Activated CD8-positive, alpha-beta memory T cell treated with anti-CD3 and anti-CD28 coated beads for 48 hours (primary cell): ENCODE measurements at regions not wholly inside any gene's neighbourhood (a gene's known extent, or its start where the extent isn't known, plus 50 kb on each side); places are given as distances from the start of the nearest gene placed in this dataset.

Source experiments
- DNase-seq, 3 experiments: peaks; one replicate each; pipeline ENCODE4 v3.0.0-alpha.2; 2020; ENCODE audit warnings: low read depth in 2 of 3, low spot score in 2 of 3

DNA sequence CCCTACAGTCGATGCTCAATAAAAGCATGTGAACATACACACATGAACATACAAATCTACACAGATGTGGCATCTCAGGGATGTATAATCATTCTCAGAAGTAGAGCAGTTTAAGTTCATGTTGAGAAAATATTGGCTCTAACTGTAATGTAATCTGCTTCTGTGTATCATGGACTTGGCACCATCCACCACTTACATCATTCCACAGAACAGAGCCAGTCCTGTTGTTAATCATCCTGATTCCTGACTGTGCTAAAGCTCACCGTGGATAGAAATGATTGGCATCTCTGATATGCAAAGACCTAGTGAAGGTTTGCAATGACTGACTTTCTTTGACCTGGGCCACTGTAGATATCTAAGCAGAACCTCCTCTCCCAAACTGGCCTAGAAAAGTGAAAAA, 1141.3 kb downstream of the BCL11B start:
- DNase-seq = no peak

DNA sequence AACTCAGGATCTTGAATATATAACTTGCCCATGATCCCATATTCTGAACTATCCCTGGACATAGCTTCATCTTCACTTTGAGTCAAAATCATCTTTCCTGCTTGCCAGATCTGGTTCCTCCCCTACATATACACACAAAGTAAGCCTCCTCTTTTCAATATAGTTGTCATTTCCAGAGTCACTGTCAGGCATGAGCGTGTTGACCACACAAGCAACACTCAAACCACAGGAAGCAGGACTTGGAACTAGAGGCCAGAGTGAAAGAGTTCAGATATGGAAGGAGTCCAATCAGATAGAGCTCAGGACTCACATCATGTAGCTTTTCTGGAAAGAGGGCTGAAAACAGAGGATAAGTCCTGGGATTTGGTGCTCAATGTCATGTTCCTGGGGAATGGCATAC, 1140.6 kb downstream of the BCL11B start:
- DNase-seq = no peak

DNA sequence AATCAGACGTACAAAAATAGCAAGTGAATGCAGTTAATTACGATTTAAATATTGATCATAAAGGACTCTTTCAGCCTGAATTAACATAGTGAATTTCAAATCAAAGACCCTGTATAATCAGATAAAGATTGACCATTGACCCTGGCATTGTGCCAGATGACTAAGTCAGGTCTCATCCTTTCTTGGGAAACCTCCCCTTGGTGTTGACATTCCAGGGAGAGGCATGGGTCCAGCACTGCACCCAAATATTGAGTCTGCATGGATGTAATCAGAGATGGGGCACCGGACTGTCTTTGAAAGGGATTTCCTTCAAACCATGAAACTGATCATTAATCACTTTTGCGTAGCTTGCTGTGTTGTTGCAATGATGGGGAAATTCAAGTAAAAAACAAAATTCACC, 1138.2 kb downstream of the BCL11B start:
- no peak for DNase-seq

DNA sequence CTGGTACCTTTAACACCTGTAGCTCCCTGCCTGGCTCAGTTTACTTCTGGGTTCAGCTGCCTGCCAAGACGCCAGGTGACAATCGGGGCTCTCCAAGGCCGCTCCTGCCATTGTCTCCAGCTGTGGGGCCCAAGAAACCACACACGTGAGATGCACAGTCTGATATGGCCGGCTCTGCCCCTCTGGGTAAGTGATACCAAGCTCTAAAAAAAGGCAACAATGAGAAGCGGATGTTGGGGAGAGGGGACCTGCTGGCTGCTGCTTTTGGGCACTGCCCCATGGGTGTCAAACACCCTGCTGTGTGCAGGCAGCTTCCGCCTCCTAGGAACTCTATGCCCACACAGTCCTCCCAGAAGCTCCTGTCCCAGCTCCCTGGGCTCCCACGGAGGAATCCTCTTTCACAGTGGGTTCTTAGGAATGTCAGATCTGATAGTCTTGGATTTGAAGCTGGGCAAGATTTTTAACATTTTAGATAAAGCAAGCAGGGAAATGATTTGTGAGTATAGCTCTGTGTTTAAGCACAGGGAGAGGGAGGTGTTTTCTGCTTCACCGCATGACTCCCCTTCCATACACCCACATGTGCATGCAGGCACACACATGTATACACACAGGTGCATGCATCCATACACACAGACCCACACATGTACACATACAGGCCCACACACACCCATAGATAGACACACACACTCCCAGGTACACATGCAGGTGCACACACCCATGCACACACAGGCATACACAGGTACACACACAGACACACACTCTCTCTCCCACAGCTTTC, 1135.8 kb downstream of the BCL11B start:
- DNase-seq = no peak

DNA sequence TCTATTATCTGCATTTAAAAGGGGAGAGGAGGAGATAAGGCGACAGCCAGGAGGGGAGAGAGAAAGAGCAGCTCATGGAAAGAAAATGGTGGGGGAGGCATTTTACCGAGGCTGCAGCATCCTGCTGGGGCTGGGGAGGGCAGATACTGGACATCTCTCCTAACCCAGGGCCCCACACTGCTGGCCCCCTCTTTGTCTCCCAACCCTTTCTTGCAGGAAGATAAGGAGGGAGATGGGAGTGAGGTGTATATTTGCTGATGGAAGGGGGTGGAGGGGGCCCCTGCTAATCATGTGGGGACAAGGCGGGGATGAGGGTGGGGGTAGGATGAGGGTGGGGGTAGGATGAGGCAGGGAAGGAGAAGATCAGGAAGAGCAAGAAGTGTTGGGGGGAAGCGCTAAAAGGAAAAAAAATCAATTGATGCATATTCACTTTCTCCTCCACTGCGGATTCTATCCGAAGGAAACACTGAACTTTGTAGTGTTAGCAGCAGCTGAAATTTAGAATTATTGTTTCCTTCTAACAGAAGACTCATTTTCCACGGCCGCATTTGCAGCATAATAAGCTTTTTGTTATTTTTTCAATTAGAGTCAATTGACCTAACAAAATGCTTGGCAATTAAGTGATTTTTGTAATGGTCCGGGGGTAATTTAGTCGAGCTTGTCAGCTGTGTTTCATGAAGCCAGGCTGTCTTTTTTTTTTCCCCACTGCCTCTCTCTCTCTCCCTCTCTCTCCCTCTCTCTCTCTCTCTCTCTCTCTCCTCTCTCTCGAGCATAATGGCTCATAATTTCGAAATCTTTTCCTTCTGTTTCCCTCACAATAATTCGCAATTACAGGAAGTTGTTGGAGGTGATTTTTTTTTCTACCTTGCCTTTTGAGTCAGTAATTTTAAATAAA, 1134.6 kb downstream of the BCL11B start:
- DNase-seq = no peak

DNA sequence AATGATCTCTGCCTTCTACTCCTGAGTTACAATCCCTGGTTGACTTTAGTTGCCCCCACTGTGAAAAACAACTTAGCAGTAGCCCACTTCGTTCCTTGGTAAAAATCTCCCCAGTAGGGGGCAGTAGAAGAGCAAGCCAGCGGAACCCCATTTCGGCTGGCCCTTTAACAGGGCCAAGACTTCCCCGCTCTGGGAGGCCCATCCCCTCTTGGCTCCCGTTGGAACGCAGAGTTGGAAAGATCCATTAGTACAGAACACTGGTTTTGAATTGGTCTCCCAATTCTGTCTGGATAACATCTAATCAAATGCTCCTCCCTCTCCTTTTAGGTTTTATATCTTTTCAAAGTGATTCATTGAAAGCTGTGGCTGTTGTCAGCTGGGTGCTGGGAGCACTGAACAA, 1133.3 kb downstream of the BCL11B start:
- DNase-seq = peak in 1 of 3 experiments; percentile 62

DNA sequence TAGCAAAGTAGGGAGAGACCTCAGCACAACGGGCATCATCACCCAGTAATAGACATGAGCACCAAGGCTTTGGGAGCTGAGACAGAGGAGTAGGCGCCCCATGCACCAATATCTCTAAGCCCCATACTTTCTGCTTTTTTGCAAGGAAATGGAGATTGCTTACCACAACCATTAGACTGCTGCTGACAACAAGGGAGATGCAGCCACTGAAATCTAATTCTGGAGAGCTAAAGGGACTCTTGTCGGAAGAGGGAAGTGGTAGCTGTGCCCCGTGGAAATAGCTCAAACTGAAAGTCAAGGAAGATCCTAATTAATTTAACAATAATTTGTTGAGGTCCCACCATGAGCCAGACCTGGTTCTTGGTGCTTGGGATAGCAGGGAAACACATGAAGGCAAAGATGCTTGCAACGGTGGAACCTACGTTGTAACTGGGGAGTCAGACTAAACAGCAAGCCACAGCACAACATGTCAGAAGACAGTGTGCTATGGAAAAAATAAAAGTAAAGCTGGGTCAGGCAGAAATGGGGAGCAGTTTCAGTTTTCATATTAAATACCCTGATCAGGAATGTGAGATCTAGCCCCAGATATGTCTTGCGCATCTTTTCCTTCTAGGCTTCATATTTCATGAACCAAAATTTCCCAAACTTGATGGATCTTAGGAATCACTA, 1131.0 kb downstream of the BCL11B start:
- DNase-seq = no peak

DNA sequence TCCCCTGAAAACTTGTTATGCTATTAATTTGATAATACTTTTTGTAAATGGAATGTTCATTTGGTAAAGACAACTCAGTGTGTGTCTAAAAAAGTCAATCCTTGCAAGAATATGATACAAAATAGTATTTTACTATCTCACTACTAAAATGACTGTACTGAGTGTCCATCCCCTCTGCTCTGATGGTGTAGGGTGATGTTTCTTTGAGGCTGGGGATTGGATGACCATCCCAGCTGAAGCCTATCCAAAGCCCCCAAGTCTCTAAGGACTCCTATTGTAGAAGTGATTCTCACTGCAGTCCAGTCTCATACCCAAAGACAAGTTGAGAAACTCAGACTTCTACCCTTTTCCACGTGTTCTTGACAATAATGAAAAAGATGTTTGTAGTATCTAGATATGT, 1128.4 kb downstream of the BCL11B start:
- DNase-seq = no peak

DNA sequence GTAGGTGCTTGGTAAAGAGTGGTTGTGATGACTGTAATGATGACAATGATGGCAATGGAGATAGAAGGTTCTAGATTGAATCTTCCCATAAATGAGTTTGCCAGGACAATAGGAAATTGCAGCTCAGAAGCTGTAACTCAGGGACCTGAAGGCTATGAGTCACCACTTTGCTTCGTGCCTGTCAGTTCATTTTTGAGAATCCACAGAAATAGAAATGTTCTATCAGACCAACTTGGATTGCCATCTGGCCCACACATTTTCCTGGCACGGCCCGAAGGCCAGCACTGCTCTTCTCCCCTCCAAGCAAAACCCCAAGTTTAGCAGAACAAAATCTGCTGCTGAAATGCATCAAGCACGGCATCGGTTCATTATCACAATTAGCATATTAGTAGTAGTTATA, 1127.0 kb downstream of the BCL11B start:
- no peak for DNase-seq

DNA sequence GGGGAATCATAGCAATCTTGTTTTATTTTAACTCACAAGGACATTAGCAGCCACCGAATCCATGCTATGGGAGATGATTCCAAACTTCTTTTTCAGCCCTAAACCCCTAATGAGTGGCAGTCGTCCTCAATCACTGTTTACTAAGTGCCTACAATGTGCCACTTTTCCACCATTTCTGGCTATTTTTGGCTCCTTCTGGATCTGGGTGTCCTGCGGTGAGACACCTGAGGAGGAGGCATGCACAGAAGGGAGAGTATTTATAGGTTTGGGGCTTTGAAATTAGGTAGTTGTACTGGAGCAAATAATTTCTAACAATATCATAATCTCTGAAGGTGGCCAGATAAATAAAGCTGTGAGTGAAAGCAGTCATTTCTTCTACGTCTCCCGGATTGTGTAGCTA, 1125.6 kb downstream of the BCL11B start:
- no peak for DNase-seq

DNA sequence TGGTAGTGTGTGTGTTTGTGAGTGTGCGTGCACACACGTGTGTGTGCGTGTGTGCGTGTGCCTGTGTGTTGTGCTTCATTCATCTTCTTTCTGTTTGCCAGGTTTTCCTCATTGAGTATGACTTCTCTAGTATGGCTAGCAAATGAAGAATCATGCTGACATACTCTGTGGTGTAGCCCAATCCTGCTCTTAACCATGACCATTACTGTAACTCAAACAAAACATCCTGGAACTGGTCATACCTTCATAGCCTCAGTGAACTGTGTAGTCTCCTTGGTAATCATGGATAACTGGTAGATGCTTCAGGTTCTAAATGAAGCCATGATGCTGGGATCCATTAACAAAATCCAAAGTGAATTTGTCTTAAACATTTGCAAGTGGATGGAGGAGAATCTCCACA, 1117.7 kb downstream of the BCL11B start:
- DNase-seq = no peak

DNA sequence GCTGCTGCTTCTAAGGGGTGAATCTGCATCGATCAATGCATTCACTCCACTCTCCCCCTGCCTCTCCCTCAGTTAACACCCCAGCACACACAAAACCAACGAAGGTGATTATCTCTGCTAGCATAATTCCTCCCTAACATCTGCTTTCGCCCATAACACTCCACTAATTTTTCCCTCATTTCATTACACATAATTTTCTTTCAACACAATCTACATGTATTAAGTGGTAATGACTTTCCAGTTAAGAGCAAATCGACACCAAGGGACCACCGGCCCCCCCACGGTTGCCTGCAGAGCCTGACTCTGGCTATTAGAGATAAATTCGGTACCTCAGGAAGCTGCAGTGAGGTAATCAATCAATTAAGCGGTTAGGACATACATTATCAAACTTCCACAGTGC, 1115.6 kb downstream of the BCL11B start:
- no peak for DNase-seq

DNA sequence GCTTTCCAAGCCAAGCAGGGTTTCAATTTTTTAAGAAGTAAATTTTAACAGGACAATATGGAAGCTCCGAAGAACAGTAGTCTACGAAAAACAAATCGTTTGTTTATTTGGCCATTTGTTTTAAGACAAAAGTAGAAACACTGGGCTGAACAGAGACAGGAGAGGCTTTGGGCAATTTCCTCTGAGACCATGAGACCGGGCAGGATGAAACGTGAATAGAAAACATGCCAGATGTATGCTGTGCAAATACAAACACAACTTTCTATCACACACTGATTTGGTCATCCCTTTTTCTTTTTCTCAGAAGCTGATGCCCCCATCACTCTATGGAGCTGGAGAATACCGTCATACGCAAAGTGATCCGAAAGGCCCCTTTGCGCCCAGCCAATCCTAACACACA, 1111.1 kb downstream of the BCL11B start:
- DNase-seq = no peak

DNA sequence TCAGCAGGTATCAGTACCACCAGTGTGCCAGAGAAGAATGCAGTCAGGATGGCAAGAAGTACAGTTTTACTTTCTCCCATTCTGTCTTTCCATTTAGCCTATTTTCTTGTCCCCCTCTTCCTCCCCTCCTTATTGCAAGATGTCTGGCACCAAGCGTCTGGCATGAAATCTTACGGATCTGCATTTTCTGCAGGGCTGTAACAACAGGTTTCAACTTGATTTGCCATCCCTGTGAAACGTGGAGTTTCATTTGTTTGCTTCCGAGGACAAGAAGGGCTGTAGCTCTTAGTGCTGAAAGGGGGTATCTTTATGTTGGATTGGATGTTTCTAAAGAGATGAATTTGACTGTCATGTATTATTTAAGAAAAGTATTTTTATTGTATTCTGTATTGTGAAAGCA, 1110.6 kb downstream of the BCL11B start:
- DNase-seq = no peak

DNA sequence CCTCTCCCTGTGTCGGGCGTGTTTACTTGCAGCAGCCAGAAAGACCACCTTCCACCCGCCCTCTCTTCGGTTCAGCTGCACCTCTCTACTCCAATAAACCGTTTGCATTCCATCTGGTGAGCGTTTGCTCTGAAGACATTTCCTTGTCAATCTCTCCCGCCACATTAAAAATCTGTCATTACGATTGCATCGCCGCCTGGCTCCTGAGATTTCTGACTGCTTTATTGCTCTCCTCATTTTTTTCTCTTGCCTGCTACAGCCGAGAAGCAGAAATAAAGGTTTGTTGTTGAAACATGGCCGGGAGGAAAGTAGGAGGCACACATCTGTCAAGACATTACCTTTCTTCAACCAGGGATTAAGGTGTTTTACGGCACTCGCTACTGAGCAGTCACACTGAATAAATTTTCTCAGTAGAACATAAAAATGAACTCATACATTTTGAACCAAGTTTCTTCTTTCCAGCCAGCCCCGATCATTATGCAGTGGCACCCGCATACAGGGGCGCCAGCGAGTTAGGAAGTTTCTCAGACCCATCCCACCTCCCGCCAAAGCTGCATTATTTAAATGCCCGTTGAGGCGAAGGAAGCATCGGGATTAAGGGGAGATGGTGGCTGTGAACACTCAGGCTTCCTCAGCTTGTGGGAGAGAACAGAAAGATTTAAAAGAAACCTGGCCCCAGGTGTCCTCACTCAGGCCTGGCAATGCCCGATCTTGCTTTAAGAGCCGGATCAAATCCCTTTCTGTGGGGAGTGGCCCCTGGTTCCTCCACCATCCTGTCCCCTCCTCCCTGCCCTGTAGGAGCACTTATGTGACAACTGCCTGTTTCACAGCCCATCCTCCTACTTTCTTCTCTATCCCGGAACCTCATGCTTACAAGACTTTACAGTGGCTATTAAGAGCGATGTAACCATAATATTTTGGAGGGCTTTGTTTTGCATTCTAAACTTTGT, 1108.9 kb downstream of the BCL11B start:
- DNase-seq = no peak

DNA sequence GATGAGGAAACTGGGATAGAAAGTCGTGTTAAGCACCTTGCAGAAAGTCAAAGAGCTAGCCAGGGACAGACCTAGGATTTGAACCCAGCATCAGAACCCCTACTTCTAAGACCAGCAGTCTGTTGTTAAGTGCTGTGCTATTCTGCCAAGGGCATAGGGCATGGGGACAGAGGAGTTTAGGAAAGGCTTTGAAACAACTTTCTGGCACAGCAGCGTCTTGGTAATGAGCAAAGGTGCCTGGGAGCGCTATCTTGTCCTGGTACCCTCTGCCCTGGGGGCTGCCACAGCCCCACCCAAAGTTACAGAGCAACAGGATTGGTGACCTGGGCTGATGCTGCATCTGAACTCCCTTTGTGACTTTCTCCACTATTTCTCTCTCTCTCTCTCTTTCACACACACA, 1108.1 kb downstream of the BCL11B start:
- no peak for DNase-seq

DNA sequence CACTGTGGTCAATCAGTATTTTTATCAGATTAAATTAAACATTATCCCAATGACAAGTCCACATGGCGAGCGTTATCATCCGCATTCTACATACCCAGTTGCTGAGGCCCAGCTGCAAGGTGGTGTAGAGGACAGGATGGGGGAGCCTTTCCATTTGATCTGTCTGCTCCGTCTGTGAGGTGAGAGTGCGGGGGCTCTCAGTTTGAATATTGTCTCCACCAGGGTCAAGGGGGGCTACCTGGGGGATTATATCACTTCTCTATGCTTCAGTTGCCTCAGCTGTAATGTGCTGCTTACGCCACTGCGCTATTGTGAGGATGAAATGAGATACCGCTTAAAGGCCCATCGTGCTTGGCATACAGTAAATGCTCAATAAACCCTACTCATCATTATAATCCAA, 1106.0 kb downstream of the BCL11B start:
- no peak for DNase-seq

DNA sequence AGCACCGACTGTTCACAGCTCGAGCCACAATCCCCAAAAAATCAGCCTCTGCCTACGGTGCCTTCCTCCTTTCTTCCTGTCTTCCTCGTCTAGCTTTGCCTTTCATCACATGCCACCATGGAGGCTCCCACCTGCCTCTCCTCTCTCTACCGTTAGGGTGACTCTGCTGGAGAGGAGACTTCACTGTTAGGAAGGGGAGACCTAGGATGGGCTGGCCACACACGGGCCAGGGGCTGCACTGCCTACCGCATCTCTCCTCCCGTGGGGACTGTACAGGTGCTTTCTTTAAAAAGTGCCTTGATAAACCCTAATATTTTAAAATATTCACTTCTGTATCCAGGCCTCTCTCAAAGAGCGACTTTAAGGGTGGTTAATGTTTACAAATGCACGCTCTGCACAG, 1104.7 kb downstream of the BCL11B start:
- DNase-seq = no peak

DNA sequence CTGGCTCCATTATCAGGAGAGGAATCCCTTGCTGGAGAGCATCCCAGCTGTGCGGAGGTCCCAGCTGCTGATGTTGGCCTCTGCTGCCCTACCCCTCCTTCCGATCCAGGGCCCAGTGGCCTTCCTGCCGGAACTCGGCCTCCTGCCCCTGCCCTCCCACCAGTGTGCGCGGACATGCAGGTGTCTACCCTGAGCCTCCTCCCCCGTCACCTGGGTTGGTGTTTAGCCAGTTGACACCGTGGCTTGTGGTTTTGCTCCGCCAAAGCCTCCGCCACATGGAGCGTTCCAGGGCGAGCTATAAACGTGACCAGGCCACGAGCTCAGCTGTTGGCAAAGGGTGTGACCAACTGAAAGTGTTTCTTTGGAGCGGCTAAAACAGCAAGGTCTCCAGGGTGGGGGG, 1104.3 kb downstream of the BCL11B start:
- peak in 1 of 3 experiments; percentile 10 for DNase-seq

DNA sequence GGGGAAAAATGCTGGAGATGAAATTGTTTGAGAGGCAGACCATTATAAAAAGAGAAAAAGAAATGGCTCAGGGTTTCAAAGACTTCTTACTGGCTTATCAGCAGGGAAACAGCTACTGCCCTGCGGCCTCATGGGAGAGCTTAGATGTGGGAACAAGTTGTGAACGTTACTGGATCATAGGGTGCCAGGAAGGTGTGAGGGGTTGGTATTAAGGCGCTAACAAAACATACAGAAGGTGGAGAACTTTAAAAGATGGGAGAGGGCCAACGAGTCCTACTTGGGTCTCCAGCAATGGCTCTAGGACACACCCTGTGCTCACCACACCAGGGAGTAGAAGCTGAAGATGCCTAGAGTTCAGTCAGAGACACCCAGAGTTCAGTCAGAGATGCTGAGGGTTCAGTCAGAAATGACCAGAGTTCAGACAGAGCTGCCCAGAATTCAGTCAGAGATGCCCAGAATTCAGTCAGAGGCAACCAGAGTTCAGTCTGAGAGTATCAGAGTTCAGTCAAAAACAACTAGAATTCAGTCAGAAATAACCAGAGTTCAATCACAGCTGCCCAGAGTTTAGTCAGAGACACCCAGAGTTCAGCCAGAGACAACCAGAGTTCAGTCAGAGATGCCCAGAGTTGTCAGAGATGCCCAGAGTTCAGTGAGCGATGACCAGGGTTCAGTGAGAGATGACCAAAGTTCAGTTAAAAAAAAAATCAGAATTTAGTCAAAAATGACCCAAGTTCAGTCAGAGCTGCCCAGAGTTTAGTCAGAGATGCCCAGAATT, 1103.6 kb downstream of the BCL11B start:
- no peak for DNase-seq
